H4 (cell line): ENCODE measurements at regions not wholly inside any gene's neighbourhood (a gene's known extent, or its start where the extent isn't known, plus 50 kb on each side); places are given as distances from the start of the nearest gene placed in this dataset.
"Not testable (repeated sequence)": the region's sequence is repeated elsewhere in the genome, so short reads cannot be mapped to it uniquely, and the experiment has no call there.

Experiments
- DNase-seq: peaks from one replicate; pipeline ENCODE4 v3.0.0-alpha.2; 2015; ENCODE audit warnings: low spot score

DNA sequence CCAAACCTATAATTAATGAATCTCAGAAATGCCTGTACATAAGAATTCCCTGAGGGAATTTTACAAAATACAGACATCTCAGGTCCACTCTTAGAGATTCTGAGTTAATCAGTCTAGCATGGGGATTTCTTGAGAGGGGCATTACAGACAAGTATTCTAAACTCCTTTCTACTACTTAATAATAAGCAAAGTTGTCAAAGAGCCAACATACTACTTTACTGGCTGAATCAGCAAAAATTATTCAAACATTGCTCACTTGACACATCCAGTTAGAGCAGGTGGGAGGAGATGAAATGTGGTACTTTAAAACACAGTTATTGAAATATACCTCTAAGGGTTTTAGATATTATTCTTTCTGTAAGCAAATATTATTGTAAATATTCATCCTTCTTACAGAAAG lies 1164.7 kb downstream of the CDY2B start:
- no peak for DNase-seq

DNA sequence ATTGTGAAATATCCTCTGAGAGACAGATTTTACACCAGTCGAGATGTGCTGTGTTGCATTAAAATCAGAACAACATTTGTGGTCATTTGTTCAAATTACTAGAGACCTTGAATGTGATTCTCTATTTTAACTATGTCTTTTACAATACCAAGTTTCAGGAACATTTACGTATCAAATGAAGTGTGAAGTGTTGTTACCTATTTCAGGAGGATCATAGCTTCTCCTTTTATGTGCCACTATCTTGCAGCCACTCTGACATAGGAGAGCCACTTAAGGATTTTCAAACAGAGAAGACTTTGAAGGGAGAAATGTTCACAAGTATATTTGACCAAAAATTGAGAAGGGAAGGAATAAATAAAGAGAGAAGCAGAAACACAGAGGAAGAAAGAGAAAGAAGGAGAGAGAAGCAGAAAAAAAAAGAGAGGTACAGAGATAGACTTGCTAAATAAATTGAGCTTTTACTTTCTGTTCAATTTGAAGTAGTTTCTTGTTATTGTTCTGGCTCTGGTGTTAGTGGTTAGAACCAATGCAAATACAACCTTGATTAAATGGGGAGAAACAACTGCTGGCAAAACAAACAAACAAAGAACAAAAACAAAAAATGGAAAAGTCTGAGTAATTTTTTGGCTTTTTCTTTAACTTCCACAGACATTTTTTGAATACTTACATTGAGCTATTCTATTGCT lies 1206.8 kb downstream of the CDY2B start:
- no peak for DNase-seq

DNA sequence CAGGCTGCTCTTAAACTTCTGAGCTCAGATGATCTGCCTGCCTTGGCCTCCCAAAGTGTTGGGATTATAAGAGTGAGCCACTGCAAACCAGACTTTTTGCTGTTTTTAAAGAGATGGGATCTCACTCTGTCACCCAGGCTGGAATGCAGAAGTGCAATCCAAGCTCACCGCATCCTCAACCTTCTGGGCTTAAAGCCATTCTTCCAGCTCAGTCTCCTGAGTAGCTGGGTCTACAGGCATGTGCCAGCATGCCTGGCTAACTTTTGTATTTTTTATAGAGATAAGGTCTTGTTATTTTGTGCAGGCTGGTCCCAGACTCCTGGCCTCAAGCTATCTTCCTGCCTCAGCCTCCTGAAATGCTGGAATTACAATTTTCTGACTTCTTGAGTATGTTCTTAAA lies 1211.6 kb downstream of the CDY2B start:
- peak; percentile 64 for DNase-seq

DNA sequence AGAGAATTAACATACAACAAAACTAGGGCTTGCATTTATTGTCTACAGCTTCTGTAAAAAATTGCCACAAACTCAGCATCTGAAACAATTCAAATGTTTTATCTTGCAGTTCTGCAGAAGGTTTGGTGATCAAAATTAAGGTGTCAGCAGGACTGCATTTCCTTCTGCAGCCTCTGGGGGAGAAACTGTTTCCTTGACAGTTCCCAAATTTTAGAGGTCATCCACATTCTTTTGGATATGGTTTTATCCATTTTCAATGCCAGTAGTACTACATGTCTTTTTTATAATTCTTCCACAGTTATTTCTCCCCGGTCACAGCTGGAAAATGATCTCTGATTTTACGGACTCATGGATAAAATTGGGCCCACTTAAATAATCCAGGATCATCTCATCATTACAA lies 1217.3 kb downstream of the CDY2B start:
- no peak for DNase-seq

DNA sequence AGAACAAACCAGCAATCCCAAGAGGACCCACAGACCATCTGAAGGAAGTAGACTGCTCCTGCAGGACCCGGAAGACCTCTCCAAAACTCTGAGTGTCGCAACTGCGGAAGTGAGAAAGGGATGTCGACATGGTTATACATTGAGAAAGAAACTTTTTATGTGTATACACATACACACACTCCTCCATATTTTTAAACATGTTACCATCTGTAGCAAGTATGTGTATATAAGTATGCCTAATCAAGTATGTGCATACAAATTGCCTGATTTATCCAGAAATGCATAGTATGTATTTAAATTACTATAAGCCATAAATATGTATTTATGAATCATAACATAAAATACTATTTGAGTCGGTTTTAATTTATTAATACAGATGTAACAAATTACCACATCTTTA lies 1220.7 kb downstream of the CDY2B start:
- DNase-seq = no peak

DNA sequence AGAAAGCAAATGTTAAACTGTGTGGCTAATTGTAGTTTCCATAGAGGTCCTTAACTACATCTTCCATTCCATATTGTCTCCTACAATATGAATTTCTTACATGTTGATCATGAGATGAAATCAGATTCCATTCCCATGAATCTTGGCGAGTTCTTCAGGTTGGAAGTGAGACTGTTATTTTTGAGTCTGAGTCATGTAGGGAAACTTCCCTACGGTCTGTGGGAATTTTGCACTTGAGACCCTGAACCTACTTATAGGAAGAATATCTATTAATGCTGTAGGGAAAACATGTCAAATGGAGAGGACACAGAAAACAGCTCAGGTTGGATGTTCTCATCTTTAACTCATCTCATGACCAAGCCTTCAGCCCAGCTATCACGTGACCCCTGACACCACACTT lies 1226.0 kb downstream of the CDY2B start:
- DNase-seq = no peak

DNA sequence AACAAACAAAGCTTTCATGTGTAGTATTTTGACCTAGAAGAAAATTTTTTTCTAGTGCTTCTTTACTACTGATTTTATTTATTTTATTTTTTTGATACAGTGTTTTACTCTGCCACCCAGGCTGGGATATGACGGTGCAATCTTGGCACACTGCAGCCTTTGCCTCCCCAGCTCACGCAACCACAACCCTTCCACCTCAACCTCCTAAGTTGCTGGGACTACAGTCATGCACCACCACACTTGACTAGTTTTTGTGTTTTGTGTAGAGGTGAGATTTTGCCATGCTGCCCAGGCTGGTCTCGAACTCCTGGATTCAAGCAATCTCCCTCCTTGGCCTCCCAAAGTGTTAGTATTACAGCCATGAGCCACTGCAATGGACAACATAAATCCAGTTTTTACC lies 1234.0 kb downstream of the CDY2B start:
- DNase-seq = no peak

DNA sequence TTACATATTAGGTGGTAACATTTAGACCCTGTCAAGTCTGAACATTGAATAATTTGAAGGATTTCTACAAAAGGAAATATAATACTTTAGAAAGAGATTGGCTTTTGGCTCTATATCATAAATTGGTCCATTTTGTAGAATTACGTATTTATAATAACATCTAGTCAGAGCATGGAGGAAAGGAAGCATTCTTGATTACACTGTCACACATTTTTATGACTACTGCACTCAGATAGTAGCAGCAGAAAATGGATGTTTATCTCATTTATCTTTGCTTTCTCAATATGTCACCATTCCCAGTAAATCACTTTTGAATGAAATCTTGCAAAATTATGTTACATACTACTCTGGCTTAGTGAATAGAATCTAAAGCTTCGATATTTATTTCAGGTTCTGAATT lies 1234.6 kb downstream of the CDY2B start:
- DNase-seq = no peak

DNA sequence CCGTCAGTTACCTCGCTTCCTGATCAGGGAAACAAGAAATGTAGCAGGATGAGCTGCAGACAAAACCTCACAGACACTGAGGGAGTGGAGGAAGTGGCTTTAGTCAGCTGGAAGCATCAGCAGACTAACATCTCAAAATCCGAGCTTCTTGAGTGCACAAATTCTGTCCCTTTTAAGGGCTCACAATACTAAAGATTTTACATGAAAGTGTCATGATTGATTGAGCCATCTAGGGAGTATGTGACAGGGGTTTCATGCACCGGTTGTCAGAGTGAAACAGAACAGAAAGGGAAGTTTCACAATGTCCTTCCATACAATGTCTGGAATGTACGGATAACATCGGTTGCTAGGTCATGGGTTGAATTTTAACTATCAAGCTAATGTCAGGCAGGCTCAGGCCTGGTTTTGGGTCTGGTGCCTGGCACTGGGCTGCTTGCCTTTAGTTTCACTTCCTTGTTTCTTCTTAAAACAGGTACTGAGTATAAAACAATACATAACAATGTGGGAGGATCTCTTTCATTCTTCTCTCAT lies 1235.7 kb downstream of the CDY2B start:
- no peak for DNase-seq

DNA sequence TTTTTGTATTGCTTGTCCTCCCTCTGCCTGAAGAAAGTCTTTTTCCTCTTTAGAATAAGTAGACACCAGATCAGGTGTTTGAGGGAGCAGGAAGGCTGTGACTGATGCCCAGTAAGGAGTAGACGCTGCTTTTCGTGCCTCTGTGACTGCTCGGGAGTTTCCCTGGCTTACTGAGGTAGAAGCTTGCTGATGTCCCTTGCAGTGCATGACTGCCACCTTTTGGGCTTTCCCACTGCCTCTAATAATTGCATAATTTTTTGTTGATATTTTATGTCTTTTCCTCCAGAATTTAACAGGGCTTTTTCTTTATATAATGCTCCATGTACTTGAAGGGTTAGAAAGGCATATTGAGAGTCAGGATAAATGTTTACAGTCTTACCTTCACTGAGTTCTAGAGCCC lies 1240.2 kb downstream of the CDY2B start:
- no peak for DNase-seq

DNA sequence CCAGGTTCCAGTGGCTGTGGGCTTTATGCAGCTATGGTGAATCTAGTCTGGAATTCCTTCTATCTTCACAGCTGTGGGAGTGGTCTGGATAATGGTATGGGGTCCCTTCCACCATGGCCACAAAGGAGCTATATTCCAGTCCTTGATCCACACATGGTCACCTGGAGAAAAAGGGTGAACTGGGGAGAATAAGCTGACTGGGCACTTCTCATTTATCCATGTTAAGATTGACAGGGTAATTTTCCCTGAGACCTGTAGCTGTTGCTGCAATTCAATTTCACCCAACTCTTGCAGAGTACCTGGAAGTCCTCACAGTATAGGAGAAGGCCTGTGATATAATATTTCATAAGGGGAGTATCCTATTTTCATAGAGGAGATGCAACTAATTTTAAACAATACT lies 1241.3 kb downstream of the CDY2B start:
- DNase-seq = not testable (repeated sequence)

DNA sequence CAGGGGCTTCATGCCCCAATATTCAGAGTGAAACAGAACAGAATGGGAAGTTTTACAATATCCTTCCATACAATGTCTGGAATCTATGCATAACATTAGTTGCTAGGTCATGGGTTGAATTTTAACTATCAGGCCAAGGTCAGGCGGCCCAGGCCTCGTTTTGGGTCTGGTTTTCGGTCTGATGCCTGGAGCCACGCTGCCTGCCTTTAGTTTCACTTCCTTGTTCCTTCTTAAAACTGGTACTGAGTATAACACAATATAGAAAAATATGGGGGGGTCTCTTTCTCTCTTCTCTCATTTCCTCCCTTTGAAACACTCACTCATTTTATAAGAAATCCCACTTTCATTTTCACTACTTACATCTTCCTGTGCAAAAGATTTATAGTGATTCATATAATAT lies 1243.8 kb downstream of the CDY2B start:
- DNase-seq = no peak

DNA sequence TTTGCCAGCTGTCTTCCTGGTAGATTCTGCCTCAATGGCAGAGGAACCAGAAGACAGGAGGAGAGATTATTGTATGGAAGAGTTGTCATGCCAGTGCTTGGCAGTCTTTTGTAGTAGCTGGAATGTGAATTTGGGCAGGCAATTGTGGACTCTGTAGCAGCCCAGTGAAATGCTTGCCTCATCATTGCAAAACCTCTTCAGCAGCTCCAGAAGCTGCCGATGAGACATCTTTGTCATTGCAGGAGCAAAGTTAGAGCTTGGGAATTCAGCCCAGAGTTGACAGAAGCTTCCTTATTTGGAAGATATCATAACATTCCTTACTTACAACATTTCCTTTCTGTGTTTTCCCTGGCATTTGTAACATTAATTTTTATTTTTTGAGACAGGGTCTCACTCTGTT lies 1250.9 kb downstream of the CDY2B start:
- no peak for DNase-seq

DNA sequence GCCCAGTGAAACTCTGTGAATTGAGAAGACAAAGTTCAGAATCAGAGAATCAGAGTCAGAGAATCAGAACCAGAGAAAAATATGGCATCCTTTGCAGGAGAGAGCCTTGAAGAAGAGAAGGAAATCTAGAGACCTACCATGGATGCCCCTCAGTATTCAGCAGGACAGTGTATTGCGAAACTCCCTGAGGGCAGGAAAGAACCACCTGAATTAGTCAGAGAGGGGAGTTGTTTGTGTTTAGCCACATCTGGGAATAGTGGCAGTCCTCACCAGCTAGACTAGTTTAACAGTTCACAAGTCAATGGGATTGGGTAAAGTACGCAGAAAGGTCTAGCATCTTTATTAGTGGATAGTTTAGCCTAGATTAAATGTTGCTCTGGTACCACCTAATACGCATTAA lies 1252.9 kb downstream of the CDY2B start:
- DNase-seq = no peak

DNA sequence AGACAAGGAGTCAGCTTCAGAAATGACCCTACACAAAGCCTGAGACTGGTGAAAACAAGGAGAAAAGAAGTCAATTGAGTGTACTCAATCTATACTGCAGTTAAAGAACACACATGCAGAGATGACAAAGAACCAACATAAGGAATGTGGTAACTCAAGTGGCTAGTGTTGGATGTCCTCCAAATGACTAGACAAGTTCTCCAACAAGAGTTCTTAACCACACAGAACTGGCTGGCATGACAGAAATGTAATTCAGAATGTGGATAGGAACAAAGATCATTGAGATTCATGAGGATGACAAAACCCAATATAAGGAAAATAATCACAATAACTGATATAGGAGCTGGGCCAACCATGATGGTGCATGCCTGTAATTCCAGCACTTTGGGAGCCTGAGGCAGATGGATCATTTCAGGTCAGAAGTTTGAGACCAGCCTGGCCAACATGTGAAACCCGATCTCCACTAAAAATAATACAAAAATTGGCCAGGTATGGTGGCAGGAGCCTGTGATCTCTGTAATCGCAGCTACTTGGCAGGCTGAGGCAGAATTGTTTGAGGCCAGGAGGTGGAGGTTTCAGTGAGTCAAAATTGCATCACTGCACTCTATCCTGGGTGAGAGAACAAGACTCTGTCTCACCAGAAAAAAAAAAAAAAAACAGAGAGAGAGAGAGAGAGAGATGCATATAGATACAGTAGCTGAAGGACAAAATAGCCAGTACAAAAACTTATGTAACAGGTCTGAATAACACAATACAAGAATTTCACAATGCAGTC lies 1263.6 kb downstream of the CDY2B start:
- peak; percentile 42 for DNase-seq

DNA sequence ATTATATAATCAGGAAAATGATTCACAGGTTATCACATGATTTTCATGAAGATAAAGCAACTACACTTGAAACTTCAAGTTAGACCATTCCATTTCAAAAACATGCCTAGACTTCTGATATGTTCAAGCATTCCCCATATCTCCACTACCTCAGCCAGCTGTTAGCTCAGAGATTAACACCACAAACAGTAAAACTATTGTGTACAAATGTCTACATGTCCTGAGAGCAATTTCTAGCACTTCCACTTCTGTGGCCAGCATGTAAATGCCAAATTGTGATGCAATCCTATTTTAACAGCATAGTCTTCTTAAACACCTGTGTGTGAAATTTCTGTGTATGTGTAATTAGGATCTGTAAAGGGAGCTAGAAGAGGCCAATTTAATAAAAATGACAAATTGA lies 1271.3 kb downstream of the CDY2B start:
- DNase-seq = no peak

DNA sequence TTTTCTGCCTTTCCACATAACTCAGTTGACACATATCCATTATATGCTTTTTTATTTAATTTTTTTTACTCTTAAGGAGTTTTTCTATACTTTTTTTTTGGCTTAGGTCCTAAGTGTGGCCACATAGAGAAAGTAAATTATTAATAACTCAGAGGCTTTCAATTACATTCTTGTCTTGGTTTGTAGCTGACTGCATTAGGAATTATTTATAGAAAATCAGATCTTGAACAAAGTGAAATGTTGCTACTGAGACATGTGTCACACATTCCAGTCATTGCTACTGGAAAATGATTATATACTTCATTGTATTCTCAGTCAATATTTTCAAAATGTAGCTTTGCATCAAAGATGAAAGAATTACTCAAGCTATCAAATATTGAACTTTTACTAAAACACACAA lies 1277.9 kb downstream of the CDY2B start:
- no peak for DNase-seq

DNA sequence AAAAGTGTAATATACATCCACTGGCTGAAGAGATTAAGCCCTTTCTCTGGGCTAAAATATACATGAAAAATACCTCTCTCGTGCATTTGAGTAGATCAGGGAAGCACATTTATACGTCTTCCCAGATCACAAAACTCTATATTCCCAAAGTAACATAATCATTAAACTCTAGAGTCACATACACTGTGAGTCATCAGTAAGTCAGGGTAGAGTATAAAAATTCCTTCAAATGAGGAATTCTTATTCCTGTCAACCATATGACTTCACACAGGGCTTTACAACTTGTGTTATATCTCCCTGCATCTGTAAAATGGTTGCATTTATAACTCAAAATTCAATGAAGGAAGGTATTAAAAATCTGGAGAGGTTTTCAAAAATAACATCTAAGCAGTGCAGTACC lies 1278.4 kb downstream of the CDY2B start:
- DNase-seq = no peak

DNA sequence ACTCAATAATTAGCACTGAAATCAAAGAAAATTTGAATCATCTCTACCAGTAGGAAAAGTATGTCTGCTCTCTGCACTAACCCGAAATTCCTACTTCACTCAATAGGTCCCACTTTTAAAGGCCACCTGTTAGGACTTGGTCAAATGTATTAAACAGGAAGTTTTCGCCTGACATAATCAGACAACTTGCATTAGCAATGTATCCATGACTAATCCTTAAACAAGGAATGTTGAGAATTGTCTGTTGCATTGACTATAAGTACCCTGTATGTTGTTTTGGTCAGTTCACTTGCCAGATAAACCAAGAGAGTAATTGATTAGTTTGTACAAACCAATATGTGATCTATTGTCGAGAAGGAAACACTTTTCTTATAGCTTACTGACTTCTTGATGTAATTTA lies 1308.0 kb downstream of the CDY2B start:
- DNase-seq = no peak

DNA sequence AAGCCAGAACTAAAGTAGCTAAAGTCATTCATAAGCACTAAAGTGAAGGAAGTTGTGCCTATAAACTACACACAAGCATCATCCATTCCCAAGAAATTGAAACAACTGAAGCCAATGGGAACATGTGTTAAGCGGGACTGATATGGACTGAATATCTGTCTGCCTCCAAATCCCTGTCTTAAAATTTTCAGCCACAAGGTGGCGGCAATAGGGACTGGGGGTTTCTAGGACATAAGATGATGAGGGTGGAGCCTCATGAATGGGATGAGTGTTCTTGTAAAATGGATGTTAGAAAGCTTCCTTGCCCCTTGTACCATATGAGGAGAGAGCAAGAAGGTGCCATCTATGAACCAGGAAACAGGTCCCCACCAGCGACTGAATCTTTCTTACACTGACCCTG lies 1317.5 kb downstream of the CDY2B start:
- DNase-seq = peak; percentile 17

DNA sequence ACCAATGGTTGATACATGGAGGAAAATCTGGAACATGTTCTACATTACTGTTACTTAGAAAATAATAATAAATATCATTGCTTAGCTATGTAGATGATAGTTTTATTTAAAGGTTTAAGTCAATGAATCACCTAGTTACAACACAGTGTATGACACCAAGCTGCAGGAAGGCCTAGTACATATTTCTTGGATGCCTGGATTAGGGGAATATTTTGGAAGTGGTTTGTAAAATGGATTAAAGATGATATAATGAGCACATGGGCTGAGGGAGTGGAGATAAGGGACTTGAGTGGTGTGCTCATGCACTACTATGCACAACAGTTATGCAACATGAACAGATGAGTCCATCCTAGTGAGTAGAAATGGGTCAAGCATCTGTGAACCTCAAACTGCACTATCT lies 1358.0 kb downstream of the CDY2B start:
- no peak for DNase-seq

DNA sequence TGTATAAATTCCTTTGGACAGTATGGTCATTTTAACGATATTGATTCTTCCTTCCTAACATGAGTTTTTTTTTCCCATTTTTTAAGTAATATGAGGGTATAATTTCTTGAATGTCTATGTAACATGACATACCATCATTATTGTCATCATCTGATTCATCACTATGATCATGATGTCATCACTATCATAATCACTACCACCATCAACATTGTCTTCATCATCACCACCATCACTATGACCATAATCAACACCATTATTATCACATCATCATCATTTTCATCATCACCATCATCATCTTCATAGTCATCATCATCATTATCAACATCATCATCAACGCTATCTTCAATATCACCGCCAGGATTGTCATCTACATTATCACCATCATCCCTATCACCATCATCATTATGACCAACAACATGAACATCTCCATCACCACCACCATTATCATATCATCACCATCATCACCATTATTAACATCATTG lies 1377.2 kb downstream of the CDY2B start:
- DNase-seq = no peak

DNA sequence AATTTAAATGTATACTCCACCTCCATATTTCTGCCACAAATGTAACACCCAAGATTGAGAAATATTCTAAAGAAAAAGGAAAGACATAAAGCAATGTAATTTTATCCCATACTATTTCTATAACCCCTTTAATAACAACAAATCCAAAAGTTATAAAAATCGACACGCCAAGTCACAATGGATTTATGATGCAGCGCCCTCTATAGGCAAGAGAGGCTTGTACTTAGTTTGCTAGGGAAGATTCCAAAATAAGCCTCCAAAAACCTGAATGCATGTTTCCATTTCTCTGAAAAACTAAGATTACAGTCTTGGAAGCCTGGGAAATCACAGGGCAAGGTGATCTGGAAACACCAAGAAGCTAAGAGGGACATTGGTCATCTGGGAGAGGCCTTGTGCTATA lies 1389.3 kb downstream of the CDY2B start:
- DNase-seq = no peak
